ENCODE measurements at regions not wholly inside any gene's neighbourhood (a gene's known extent, or its start where the extent isn't known, plus 50 kb on each side); places are given as distances from the start of the nearest gene placed in this dataset.
"Not testable (repeated sequence)": the region's sequence is repeated elsewhere in the genome, so short reads cannot be mapped to it uniquely, and the experiment has no call there.

GRCh38 chr5:174970502-174970901 is 246.1 kb downstream of the MSX2 start:
- no peak for DNase-seq

- DNase-seq = peak in 1 of 3 experiments; percentile 4
Measured at GRCh38 chr5:174953871-174954270, 229.5 kb downstream of the MSX2 start.

- peak; percentile 50 to 86 (median 85) for DNase-seq
Measured at GRCh38 chr5:174951151-174951780, 226.9 kb downstream of the MSX2 start.

GRCh38 chr5:174947548-174947947 is 223.2 kb downstream of the MSX2 start:
- no peak for DNase-seq

- no peak for DNase-seq
Measured at GRCh38 chr5:174945853-174946252, 221.5 kb downstream of the MSX2 start.

GRCh38 chr5:174943785-174944184 is 219.4 kb downstream of the MSX2 start:
- DNase-seq = no peak

GRCh38 chr5:174943002-174943401 is 218.6 kb downstream of the MSX2 start:
- DNase-seq = not testable (repeated sequence)

- no peak for DNase-seq
Measured at GRCh38 chr5:174937201-174938123, 213.1 kb downstream of the MSX2 start.

GRCh38 chr5:174935854-174936474 is 211.6 kb downstream of the MSX2 start:
- peak; percentile 21 to 58 (median 53) for DNase-seq

GRCh38 chr5:174931033-174931432 is 206.7 kb downstream of the MSX2 start:
- not testable (repeated sequence) for DNase-seq

- DNase-seq = no peak
Measured at GRCh38 chr5:174925586-174925985, 201.2 kb downstream of the MSX2 start.

- DNase-seq = no peak
Measured at GRCh38 chr5:174922955-174923354, 198.6 kb downstream of the MSX2 start.

GRCh38 chr5:174920906-174921550 is 196.6 kb downstream of the MSX2 start:
- no peak for DNase-seq

GRCh38 chr5:174919351-174919750 is 195.0 kb downstream of the MSX2 start:
- DNase-seq = no peak

- DNase-seq = no peak
Measured at GRCh38 chr5:174918655-174919054, 194.3 kb downstream of the MSX2 start.

GRCh38 chr5:174917976-174918554 is 193.7 kb downstream of the MSX2 start:
- DNase-seq = no peak

- not testable (repeated sequence) for DNase-seq
Measured at GRCh38 chr5:174917435-174917834, 193.1 kb downstream of the MSX2 start.

GRCh38 chr5:174916924-174917323 is 192.5 kb downstream of the MSX2 start:
- not testable (repeated sequence) for DNase-seq

GRCh38 chr5:174916227-174916626 is 191.8 kb downstream of the MSX2 start:
- no peak for DNase-seq

- DNase-seq = no peak
Measured at GRCh38 chr5:174911118-174911517, 186.7 kb downstream of the MSX2 start.

- peak; percentile 36 to 66 (median 60) for DNase-seq
Measured at GRCh38 chr5:174910245-174910737, 185.9 kb downstream of the MSX2 start.

GRCh38 chr5:174903172-174903732 is 178.9 kb downstream of the MSX2 start:
- no peak for DNase-seq
